HG03457 (cell line): ENCODE measurements at regions not wholly inside any gene's neighbourhood (a gene's known extent, or its start where the extent isn't known, plus 50 kb on each side); places are given as distances from the start of the nearest gene placed in this dataset.
"Not testable (repeated sequence)": the region's sequence is repeated elsewhere in the genome, so short reads cannot be mapped to it uniquely, and the experiment has no call there.

Source experiments
- ATAC-seq: cut with Tn5 transposase; IDR thresholded peaks from one replicate; pipeline ENCODE4 v1.9.1; 2021; ENCODE audit warnings: moderate number of reproducible peaks; ENCODE audit not compliant: unreplicated experiment

DNA sequence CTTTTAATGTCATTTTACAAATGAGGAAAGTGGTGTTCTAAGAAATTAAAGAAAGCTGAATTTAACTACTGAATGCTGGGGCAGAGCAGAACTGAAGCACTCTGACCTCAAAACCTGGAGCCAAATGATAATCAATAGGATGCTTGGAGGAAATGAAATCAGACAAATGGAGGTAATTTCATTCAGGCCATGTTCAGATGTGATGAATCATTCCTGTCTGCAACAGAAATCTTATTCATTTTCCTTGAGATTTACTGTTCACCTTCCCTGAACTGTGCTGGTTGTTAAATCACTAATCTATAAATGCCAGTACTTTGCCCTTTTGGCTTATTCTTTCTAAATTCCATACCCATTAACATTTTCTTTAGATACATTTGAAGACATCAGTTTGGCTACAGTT lies 85.6 kb upstream of the SNX7 start:
- ATAC-seq: no peak

DNA sequence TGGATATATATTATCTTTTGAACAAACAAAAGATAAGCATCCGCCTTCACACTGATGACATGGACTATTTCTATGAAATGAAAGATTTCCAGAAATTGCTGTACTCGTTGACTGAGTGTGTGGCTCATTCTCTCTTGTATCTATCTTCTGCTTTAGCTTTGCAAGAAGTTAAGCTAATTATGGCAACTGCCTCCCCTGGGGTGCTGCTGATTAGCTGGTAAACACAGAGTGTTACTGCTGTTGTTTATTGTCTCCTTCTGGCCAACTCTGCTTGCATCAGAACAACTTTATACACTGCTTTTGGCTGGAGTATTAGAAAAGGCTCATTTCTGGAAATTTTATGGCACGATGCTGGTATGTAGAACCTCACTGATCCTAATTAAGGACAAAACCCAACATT lies 95.6 kb upstream of the SNX7 start:
- no peak for ATAC-seq

DNA sequence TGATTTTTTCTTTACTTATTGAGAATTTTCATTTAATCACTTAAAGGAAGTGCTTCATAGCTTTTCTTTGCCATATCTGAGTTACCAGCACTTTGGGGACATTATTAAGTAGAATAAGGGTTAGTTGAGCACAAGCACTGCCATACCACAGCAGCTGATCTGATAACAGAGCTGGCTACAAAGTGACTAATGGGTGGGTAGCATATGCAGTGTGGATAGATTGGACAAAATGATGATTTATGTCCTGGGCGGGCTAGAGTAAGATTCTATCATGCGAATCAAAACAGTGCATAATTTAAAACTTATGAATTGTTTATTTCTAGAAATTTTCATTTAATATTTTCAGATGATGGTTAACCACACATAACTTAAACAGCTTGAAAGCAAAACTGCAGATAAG lies 102.2 kb upstream of the SNX7 start:
- no peak for ATAC-seq

- ATAC-seq: no peak
Measured at GRCh38 chr1:98557895-98558294, 103.6 kb upstream of the SNX7 start.

DNA sequence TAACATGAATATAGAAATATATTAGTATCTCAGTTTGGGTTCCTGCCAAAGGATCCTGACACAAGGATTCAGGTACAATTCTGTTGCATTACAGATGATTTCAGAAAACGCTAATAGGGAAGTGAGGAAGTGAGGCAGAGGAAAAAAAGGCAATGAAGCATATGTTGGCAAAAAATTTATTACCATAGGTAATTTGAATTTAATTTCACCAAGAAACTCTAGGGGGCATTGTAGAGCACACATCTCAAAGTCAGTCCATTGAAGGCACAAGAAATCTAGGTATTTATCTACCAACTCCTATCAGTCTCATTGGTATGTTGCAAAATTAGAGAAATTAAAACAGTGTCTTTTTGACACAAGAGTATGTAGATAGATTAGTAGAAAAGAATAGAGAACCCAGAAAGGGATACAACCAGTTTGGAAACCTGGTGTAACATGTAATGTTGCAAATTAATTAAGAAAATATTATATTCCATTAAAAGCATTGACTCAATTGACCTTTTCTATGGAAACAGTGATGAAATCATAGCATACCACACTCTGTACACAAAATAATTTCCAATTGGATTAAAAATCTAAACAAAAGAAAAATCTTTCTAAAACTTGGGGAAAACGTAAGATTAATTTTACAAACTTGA lies 104.9 kb upstream of the SNX7 start:
- no peak for ATAC-seq

GRCh38 chr1:98555814-98556213 lies 105.7 kb upstream of the SNX7 start:
- ATAC-seq: no peak

DNA sequence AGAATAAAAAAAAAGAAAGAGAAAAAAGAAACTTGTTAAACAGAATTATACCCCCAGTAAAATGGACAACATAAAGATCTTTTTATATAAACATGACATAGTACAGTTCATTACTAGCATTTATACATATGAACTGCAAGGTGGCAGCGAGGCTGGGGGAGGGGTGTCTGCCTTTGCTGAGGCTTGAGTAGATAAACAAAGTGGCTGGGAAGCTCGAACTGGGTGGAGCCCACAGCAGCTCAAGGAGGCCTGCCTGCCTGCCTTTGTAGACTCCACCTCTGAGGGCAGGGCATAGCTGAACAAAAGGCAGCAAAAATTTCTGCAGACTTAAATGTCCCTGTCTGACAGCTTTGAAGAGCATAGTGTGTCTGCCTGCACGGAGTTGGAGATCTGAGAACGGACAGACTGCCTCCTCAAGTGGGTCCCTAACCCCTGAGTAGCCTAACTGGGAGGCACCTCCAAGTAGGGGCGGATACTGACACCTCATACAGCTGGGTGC lies 108.9 kb upstream of the SNX7 start:
- ATAC-seq: not testable (repeated sequence)

DNA sequence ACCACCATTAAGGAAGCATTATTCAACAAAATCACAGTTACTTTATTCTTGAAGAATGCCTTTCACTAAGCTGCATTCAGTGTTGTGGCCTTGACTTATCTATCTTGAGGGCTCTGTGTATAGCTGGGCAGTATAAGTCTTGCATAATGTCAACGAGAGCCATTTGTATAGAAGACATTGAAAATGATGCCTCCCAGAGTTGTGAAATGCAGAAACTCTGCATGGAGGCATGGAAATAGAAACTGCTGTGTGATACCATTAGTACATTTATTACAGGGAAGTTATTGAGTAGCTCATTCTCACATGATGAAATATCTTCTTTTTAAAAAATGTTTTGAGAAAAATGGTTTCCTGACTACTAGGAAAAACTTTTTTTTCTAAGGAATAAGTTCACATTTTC lies 111.4 kb upstream of the SNX7 start:
- no peak for ATAC-seq

- no peak for ATAC-seq
Measured at GRCh38 chr1:98546319-98546718, 115.2 kb upstream of the SNX7 start.

GRCh38 chr1:98538106-98538505 lies 123.4 kb upstream of the SNX7 start:
- no peak for ATAC-seq

GRCh38 chr1:98523256-98523655 lies 138.3 kb upstream of the SNX7 start:
- no peak for ATAC-seq

- no peak for ATAC-seq
Measured at GRCh38 chr1:98516306-98516705, 145.2 kb upstream of the SNX7 start.

- no peak for ATAC-seq
Measured at GRCh38 chr1:98515744-98516143, 145.8 kb upstream of the SNX7 start.

DNA sequence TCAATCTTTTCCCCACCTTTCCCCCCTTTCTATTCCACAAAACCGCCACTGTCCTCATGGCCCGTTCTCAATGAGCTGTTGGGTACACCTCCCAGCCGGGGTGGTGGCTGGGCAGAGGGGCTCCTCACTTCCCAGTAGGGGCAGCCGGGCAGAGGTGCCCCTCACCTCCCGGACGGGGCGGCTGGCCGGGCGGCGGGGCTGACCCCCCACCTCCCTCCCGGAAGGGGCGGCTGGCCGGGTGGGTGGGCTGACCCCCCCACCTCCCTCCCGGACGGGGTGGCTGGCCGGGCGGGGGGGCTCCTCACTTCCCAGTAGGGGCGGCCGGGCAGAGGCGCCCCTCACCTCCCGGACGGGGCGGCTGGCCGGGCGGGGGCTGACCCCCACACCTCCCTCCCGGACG lies 149.3 kb upstream of the SNX7 start:
- ATAC-seq: not testable (repeated sequence)

- no peak for ATAC-seq
Measured at GRCh38 chr1:98503771-98504170, 157.8 kb upstream of the SNX7 start.

DNA sequence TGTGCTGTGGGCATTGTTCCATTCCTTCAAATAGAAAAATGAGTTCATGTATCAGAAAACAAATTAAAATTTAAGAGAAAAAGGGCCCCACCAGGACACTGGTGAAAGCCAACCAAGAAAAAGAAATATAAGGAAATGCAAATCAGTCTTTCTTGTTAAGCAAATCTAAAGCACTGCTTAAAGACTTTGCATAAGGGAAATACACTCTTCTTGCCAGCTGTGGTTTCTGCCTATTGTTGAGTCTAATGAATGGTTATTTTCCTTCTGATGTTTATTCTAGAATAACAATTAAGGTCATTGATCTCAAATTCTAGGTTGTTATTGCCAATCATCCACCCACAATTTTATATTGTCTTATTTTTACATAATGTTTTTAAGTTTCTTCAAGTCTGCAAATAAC lies 158.6 kb upstream of the SNX7 start:
- no peak for ATAC-seq

- no peak for ATAC-seq
Measured at GRCh38 chr1:98500324-98500723, 161.2 kb upstream of the SNX7 start.

DNA sequence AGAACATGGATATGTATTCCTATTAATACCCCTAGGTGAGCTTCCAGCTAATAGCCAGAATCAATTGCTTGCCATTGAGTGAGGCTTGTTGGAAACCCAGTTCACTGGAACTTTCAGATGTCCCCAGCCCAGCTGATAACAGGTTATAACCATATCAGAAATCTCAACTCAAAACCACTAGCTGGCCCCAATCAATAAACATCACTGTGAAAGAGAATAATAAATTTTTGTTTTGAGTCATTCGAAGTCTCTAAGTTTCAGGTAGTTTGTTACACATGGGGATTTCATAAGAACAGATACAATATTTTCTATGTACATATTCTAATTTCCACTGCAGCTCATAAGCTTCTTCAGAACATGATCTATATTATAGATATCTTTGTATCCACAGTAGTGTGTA lies 162.9 kb upstream of the SNX7 start:
- ATAC-seq: no peak

DNA sequence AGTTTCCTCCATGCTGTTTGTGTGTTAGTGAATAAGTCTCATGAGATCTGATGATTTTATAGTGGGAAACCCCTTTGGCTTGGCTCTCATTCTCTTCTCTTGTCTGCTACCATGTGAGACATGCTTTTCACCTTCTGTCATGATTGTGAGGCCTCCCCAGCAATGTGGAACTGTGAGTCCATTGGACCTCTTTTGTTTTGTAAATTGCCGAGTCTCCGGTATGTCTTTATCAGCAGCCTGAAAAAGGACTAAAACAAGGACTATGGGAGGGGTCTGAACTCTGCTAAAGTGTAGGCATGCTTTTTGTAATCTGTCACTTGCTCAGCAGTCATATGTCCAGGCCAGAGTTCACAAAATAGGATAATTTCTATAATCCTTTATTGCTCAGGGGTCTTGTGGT lies 164.0 kb upstream of the SNX7 start:
- ATAC-seq: no peak

DNA sequence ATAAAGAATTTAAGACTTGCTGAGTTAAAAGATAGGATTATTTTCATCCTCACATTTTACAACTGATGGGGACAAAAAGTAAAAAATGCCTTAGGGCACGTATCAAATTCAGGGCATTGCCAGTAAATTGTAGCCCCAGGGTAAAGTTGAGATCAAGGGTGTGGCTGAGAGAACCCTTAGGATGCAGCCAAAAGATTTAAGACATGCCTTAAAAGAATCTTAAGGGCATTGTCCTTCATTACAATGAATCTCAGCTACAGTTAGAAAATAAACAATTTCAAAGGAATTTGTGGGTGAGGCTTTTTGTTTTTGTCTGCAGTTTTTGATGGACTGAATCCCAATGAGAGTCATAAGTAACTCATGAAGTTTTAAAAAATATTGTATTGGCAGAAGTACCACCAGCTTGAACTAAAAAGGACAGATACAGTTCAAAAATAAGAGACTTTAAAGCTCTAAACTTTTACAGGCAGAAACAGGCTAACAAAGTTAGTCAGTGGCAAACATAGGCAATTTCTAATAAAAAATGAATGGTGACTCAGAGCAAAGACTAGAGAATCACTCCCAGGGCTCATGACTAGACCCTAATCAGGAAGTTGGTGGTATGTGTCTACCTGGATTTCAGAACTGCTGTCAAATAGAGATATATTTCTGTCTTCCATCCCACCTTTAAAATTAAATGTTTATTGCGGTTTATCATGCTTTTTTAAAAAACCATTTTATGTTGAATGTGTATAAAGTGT lies 165.1 kb upstream of the SNX7 start:
- ATAC-seq: no peak

- no peak for ATAC-seq
Measured at GRCh38 chr1:98493469-98493868, 168.1 kb upstream of the SNX7 start.

GRCh38 chr1:98490099-98490498 lies 171.4 kb upstream of the SNX7 start:
- ATAC-seq: no peak

- ATAC-seq: no peak
Measured at GRCh38 chr1:98487620-98488019, 173.9 kb upstream of the SNX7 start.
